GM19240 (cell line): ENCODE measurements at regions not wholly inside any gene's neighbourhood (a gene's known extent, or its start where the extent isn't known, plus 50 kb on each side); places are given as distances from the start of the nearest gene placed in this dataset.

Experiments
- DNase-seq: peaks from one replicate; pipeline ENCODE4 v3.0.0; 2011; ENCODE audit warnings: low spot score; ENCODE audit not compliant: insufficient read length

DNA sequence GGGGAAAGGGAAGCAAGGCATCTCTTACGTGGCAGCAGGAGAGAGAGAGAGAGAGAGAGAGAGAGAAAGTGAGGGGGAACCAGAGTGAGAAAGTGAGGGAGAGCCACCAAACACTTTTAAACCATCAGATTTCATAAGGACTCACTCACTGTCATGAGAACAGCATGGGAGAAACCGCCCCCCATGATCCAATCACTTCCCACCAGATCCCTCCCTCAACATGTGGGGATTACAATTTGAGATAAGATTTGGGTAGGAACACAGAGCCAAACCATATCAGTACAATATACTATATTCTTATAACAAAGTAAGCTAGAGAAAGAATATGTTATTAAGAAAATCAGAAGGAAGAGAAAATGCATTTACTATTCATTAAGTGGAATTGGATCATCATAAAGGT is 53.7 kb upstream of the PLXNC1 start:
- DNase-seq: no peak

DNA sequence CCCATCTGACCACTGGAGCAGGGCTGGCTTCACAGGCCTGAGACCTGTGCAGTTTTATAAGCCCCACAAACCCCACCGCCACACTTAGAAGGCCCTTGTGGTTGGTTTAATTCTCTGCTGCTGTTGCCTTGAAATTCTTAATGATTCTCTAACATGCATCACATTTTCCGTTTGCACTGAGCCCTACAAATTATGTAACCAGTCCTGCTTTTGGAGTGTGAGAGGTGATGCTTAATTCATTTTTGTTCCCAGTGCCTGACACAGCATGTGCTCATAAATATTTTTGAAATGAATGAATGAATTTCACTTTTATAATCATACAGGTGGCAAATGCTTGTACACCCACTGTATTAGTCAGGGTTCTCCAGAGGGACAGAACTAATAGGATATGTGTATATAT is 52.8 kb upstream of the PLXNC1 start:
- no peak for DNase-seq

DNA sequence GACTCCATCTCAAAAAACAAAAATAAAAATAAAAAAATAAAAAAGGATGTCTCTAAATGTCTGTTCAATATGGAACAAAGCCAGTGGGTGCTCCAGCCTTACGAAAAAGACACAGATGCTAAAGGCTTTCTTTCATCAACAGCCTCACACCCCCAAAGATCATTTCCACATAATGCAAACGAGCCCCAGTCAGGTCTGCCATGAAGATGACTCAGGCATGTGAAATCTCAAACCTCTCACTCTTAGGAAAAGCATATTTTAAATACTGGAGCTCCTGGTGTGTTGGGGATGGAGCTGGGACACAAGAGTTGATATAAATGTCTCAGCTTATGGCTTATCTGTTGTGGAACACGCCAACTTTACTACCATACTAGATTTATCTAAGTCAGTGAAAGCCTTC is 49.9 kb upstream of the PLXNC1 start:
- DNase-seq: no peak
